H7 (cell line): ENCODE measurements at regions not wholly inside any gene's neighbourhood (a gene's known extent, or its start where the extent isn't known, plus 50 kb on each side); places are given as distances from the start of the nearest gene placed in this dataset.

ENCODE experiments used
- DNase-seq: peaks from one replicate; pipeline ENCODE4 v3.0.0; 2012
- H3K27me3 ChIP-seq: 2 replicates; pipeline ENCODE4 v1.6.0; 2011; ENCODE audit warnings: mild to moderate bottlenecking, low read length; ENCODE audit not compliant: control insufficient read depth, insufficient read depth
- H3K36me3 ChIP-seq: replicated peaks from 2 replicates; pipeline ENCODE4 v1.5.1; 2011; ENCODE audit warnings: low read length; ENCODE audit not compliant: control insufficient read depth, insufficient read depth
- H3K4me3 ChIP-seq: 2 replicates; pipeline ENCODE4 v1.5.1; 2011; ENCODE audit warnings: low read depth, mild to moderate bottlenecking, control low read depth, low read length, moderate library complexity; ENCODE audit not compliant: insufficient read depth

DNA sequence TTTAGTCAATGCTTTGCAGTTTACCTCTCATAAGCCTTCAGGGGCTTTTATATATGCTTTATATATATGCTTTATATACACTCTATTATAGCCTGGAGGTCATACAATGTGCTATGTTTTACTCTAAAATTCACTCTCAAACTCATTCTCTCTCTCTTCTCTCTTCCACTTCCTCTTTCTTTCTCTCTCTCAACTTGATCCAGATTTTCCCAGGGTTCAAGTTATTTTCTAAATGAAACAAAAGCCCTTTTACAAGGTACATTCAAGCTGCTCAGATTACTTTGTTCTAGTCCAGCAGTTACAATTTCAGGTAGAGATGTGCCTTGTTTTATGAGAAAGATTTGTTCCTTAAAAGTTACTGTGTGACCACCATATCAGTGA, 79.6 kb upstream of the ACP3 start:
- H3K27me3 ChIP-seq, result no peaks in the 10 kb centered on the region
- no peaks in the 10 kb centered on the region for H3K36me3 ChIP-seq
- no peak for DNase-seq
- H3K4me3 ChIP-seq, result no peak overlapping the region

DNA sequence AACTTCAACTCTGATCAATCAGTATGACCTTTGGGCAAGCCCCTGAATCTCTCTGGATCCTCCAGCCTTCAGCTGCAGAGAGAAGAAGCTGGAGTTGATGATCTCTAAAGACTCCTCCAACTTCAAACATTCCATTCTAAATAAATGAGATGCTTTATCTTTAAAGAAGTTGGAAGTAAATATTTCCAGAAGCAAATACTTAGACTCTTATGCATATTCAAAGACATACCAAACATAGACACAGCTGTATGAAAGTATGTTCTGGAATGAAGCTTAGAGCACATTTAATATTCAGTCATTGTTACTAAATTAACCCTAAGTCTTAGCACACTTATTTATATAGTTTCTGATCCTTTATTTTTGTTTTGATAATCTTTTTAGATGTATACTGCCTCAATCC, 77.6 kb upstream of the ACP3 start:
- Histone ChIP-seq H3K27me3 (no peaks in the 10 kb centered on the region), H3K36me3 (no peaks in the 10 kb centered on the region), H3K4me3 (no peak overlapping the region)
- DNase-seq, result no peak

GRCh38 chr3:132241776-132242514, 75.3 kb upstream of the ACP3 start:
- H3K36me3 ChIP-seq, result no peaks in the 10 kb centered on the region
- H3K27me3 ChIP-seq, result no peaks in the 10 kb centered on the region
- no peak for DNase-seq
- no peak overlapping the region for H3K4me3 ChIP-seq

- no peak for DNase-seq
- no peaks in the 10 kb centered on the region; the same call in 1 of the 2 replicates for H3K27me3 ChIP-seq
- no peak overlapping the region for H3K4me3 ChIP-seq
- no peaks in the 10 kb centered on the region for H3K36me3 ChIP-seq
Measured at GRCh38 chr3:132242790-132243189, 74.4 kb upstream of the ACP3 start.

GRCh38 chr3:132245552-132246142, 71.6 kb upstream of the ACP3 start:
- no peak for DNase-seq
- Histone ChIP-seq H3K36me3 (no peaks in the 10 kb centered on the region), H3K27me3 (no peaks in the 10 kb centered on the region; the same call in 1 of the 2 replicates), H3K4me3 (no peak overlapping the region)

DNA sequence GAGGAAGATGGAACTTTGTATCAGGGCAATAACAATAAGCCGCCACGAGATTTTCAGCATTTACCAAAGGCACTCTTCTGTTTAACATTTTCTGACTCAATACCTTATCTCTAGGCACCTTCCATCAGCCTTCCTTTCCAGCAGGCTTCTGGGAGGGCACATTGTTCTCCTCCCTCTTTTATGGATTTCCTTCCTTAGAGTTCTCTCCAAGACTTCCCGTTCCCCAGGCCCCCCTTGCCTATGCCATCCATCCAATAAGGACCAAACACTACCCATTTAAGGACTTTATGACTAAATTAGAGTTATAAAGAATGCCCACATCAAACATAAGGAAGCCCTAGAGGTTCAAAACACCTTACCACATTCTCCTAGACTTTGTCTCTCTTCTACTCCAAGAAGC, 71.0 kb upstream of the ACP3 start:
- Histone ChIP-seq H3K4me3 (no peak overlapping the region), H3K36me3 (no peaks in the 10 kb centered on the region), H3K27me3 (no peaks in the 10 kb centered on the region; the same call in 1 of the 2 replicates)
- DNase-seq, result no peak

DNA sequence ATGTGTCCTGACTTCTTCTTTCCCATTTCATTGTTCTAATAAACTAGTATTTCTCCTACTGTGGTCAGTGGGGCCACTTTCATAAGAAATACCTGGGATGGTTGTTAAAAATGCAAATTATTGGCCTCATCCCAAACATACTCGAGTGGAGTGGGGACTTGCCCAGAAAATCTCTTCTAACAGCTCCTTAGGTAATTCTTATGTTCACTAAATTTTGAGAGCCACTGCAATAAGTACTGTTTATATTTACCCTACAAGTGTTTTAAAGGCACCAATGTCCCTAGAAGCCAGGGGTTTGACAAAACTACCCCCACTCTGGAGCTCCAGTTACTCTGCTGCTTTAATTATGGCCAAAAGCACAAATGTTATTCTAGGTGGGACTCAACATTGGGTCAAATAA, 70.0 kb upstream of the ACP3 start:
- DNase-seq, result no peak
- no peaks in the 10 kb centered on the region for H3K36me3 ChIP-seq
- no peak overlapping the region for H3K4me3 ChIP-seq
- no peaks in the 10 kb centered on the region; the same call in 1 of the 2 replicates for H3K27me3 ChIP-seq

DNA sequence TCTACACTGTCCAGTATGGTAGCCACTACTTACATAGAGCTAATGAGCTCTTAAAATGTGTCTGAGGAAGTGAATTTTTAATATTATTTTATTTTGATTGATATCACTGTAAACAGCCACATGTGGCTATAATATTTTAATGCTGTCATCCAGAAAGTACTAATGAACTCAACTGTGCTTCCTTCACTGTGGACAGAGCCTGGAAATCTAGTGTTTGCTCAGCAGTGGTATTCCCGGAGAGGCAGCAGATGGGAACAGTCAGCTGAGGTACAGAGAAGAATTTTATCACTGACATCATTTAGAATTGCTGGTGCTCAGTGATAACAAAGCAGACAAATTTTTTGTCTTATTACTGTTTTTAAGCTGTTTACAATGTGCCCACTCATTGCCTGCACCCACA, 68.7 kb upstream of the ACP3 start:
- no peaks in the 10 kb centered on the region; the same call in 1 of the 2 replicates for H3K27me3 ChIP-seq
- DNase-seq, result no peak
- no peaks in the 10 kb centered on the region for H3K36me3 ChIP-seq
- no peak overlapping the region for H3K4me3 ChIP-seq

DNA sequence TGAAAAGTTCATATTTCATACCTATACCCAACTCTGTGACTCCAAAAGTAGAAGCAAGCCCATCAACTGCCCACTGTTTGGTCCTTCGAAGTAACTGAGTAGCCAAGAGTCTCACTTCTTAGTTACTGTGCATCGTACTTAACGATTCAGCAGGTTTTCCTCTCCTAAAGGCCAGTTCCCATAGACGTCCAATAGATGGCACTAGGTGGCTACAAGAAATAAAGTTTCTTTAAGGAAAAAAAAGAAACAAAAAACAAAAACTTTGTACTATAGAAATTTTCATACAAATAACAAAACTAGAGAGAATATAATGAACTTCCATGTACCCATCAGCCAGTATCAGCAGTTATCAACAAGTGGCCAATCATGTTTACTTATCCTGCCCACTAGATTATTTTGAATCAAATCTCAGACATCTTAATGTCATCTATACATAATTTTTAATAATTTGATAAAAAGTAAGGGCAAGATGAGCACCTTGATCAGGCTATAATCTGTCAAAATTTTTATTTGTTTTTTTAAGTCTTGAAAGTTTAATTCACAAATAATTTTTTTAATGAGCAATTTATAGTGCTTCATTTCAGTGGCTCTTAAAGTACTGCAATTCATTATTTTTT, 63.8 kb upstream of the ACP3 start:
- DNase-seq, result peak; percentile 27
- Histone ChIP-seq H3K27me3 (no peaks in the 10 kb centered on the region), H3K4me3 (no peak overlapping the region), H3K36me3 (no peaks in the 10 kb centered on the region)

DNA sequence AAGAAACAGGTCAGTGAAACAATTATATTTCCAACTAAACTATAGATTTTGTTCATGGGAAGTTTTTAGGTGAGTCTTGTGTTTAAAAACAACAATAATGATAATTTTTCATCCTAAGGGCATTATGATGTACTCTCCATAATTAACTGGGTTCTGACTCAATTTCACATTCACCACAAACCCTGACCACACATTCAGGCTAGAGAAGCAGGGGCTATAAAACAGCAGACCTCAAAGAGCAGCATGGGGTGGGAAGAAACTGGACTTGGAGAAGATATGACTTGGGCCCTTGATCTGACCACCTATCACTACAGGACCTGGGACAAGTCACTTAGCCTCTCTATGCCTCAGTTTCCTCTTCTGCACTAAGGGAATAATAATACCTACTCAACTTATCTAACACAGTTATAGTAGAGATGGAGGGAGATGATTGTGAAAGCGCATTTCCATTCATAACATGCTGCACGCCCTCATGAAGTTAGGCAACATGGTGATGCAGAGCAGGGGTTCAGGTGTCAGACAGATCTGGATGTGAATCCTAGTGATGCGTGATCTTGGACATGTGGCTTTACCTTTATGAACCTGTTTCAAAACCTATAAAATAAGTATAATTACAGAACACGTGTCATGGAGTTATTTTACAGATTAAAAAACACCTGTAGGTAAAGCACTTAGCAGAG, 63.0 kb upstream of the ACP3 start:
- Histone ChIP-seq H3K4me3 (no peak overlapping the region), H3K36me3 (no peaks in the 10 kb centered on the region), H3K27me3 (no peaks in the 10 kb centered on the region)
- no peak for DNase-seq

DNA sequence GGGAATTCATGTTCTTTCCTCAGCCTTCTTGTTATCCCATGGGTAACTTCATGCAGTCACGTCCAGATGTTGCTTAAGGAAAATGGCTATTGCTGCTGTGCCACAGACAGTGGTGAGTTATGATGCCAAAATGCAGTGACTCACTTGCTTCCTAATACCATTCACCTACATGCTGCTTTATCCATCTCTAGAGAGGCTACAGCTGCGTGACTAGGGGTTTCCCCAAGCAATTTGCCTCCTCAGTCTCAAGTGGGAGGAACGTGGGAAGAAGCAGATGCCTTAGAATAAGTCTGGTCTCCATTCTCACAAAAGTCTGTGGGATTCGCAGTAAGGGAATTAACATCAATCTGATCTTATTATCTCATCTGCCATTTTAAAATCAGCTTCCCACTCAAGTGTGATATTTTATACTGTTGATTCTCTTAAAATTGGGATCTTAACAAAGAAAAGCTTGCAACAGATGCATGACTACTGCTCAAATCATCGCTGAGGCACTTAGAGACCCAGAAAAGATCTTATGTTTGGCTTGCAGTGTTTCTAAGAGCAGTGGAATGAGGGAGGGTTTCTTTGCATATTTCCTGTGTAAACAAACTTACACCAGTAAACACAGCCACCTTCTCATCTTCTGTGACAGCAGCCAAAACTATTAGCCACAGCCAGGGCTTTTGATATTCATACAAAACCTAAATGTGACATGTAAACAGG, 62.0 kb upstream of the ACP3 start:
- no peaks in the 10 kb centered on the region for H3K27me3 ChIP-seq
- no peaks in the 10 kb centered on the region for H3K36me3 ChIP-seq
- DNase-seq, result no peak
- H3K4me3 ChIP-seq, result no peak overlapping the region

DNA sequence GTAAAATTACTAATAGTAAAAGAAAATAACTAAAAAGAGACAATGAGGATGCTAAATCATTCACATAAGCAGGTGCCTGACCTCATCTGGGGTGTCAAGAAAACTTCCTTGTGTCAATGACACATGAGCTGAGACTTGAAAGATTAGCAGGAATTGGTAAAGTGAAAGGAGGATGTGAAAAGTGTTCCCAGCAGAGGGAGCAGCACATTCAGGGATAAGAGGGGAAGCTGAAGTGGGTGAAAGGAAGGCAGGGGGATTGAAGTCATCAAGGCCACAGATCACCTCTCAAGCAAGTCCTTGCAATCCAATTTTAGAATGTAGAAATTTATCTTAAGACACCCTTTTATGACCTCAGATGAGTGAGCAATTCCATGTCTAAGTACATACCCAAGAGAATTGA, 60.2 kb upstream of the ACP3 start:
- no peak overlapping the region for H3K4me3 ChIP-seq
- no peaks in the 10 kb centered on the region for H3K36me3 ChIP-seq
- H3K27me3 ChIP-seq, result no peaks in the 10 kb centered on the region
- peak; percentile 33 for DNase-seq

DNA sequence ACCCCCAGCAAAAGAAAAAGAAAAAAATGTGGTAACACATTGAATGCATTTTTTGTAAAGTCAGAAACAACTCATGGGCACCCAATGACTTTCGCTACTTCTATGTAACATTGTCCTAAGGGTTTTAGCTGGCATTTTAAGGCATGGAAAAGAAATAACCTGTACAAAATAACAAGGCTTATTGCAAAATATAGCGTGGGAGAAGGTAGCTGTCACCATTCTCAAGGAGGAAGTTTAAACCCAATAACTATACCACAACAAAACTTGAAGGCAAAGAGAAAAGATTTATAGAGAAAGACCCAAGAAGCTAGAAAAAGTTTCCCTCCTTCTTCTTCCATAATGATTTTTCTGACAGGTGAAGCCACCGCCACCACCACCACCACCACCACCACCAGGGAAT, 55.7 kb upstream of the ACP3 start:
- Histone ChIP-seq H3K27me3 (no peaks in the 10 kb centered on the region), H3K36me3 (no peaks in the 10 kb centered on the region), H3K4me3 (no peak overlapping the region)
- DNase-seq, result no peak

DNA sequence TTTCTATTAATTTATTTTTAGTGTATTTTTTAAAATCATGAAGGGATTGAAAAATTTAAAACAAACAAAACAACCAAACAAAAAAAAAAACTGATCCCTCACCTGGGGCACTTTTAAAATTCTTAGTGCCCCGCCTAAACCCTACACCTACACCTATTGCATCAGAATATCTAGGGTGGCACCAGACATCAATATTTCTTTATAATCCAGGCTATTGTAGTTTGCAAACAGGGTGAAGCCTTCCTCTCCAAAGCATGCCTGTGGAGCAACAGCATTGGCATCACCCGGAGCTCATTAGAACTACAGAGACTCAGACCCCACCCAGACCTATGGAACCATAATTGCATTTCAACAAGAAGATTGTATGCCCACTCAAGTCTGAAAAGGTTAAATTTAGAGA, 54.9 kb upstream of the ACP3 start:
- Histone ChIP-seq H3K4me3 (no peak overlapping the region), H3K27me3 (no peaks in the 10 kb centered on the region; the same call in 1 of the 2 replicates), H3K36me3 (no peaks in the 10 kb centered on the region)
- DNase-seq, result no peak
